ENCODE measurements at regions not wholly inside any gene's neighbourhood (a gene's known extent, or its start where the extent isn't known, plus 50 kb on each side); places are given as distances from the start of the nearest gene placed in this dataset.

DNA sequence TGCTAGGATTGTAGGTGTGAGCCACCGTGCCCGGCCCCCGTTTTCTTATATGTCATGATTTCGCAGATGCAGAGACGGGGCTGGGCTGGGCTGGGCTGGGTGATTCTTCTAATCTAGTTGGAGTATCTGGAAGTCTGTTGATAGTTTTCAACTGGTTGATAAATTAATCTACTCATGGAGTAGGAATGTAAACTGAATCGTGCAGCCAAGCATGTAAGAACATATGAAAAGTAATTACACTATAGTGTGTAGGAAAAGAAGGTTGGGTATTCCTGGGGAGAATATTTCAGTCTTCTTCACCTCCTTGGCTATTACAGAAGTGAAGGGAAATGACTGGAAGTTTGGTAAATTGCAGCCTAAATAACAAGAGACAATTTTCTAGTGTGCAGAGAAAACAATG is 82.6 kb upstream of the MAGI1 start:
- no peaks in the 10 kb centered on the region for H3K9me3 ChIP-seq (ENCODE audit: control insufficient read depth in 2 of 2, low read length in 2 of 2)
- H3K27me3 ChIP-seq (ENCODE audit: control insufficient read depth in 1 of 2, insufficient read depth in 2 of 2, low read length in 2 of 2) = no peaks in the 10 kb centered on the region
- no peak overlapping the region for H3K9ac ChIP-seq (ENCODE audit: low read length in 2 of 2)
- no peak overlapping the region for H3K27ac ChIP-seq (ENCODE audit: low read length)
- no peak overlapping the region for H3K4me3 ChIP-seq (ENCODE audit: low read length in 2 of 2)
- no peaks in the 10 kb centered on the region for H3K36me3 ChIP-seq (ENCODE audit: control insufficient read depth in 2 of 2, insufficient read depth in 2 of 2, low read length in 2 of 2)
- no peaks in the 10 kb centered on the region for H3K4me1 ChIP-seq (ENCODE audit: control insufficient read depth, insufficient read depth, low read length)

DNA sequence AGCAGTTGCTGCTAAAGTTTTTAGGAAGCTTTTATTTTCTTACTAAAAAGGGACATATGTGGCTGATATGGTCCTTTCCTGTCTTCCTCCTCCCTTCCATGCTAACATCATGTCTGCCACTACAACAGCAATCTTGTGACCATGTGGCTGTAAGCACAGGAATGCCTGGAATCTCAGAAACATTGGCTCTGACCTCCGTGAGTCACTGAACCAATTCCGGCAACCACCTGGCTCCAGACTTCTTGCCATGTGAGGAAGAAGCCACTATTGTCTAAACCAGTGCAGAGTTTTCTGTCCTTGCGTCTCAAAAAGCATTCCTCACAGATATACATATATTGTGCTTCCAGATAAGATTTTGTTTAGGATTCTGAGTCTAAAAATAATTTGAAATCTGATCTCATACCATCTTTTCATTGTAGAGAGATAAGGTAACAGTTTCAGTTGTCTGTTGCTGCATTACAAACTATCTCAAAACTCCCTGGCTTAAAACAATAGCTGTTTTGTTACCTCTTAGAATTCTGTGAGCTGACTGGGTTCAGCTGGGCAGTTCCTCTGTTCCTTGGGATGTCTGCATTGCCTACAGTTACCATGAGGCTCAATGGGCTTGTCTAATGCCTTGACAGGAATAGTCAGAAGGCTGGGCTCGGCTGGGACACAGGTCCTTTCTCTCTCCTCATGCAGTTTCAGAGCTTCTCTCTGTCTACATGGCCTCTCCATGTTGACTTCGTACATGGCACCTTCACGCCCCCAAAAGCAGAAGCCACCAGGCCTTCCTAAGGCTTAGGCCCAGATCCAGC is 77.3 kb upstream of the MAGI1 start:
- H3K9ac ChIP-seq (ENCODE audit: low read length in 2 of 2) = no peak overlapping the region
- H3K4me3 ChIP-seq (ENCODE audit: low read length in 2 of 2) = no peak overlapping the region
- no peak overlapping the region for H3K27ac ChIP-seq (ENCODE audit: low read length)
- H3K4me1 ChIP-seq (ENCODE audit: control insufficient read depth, insufficient read depth, low read length) = no peaks in the 10 kb centered on the region
- no peaks in the 10 kb centered on the region for H3K27me3 ChIP-seq (ENCODE audit: control insufficient read depth in 1 of 2, insufficient read depth in 2 of 2, low read length in 2 of 2)
- H3K36me3 ChIP-seq (ENCODE audit: control insufficient read depth in 2 of 2, insufficient read depth in 2 of 2, low read length in 2 of 2) = no peaks in the 10 kb centered on the region
- no peaks in the 10 kb centered on the region for H3K9me3 ChIP-seq (ENCODE audit: control insufficient read depth in 2 of 2, low read length in 2 of 2)

DNA sequence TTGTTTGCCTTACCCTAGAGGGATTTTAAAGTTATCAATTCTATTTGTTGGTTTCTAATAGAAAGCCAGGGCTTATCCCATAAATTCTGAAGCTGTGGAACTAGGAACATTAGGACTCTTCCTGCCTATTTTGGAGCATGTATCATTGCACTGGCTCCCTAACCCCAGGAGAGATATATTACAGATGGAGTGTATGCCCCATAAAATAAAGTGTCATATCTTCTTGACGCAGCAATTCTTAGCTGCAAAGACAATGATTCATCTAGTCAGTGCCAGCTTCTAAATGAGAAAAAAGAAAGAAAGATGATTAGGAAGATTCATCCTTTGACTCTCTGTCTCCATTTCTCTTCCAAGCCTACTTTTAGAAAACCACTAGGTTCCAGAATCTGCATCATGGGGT is 74.8 kb upstream of the MAGI1 start:
- H3K4me3 ChIP-seq (ENCODE audit: low read length in 2 of 2) = no peak overlapping the region
- no peaks in the 10 kb centered on the region for H3K4me1 ChIP-seq (ENCODE audit: control insufficient read depth, insufficient read depth, low read length)
- no peaks in the 10 kb centered on the region for H3K27me3 ChIP-seq (ENCODE audit: control insufficient read depth in 1 of 2, insufficient read depth in 2 of 2, low read length in 2 of 2)
- no peak overlapping the region for H3K27ac ChIP-seq (ENCODE audit: low read length)
- H3K9ac ChIP-seq (ENCODE audit: low read length in 2 of 2) = no peak overlapping the region
- H3K9me3 ChIP-seq (ENCODE audit: control insufficient read depth in 2 of 2, low read length in 2 of 2) = no peaks in the 10 kb centered on the region
- no peaks in the 10 kb centered on the region for H3K36me3 ChIP-seq (ENCODE audit: control insufficient read depth in 2 of 2, insufficient read depth in 2 of 2, low read length in 2 of 2)

GRCh38 chr3:66110840-66111239 is 72.1 kb upstream of the MAGI1 start:
- H3K9me3 ChIP-seq (ENCODE audit: control insufficient read depth in 2 of 2, low read length in 2 of 2) = no peaks in the 10 kb centered on the region
- H3K4me3 ChIP-seq (ENCODE audit: low read length in 2 of 2) = no peak overlapping the region
- no peaks in the 10 kb centered on the region for H3K4me1 ChIP-seq (ENCODE audit: control insufficient read depth, insufficient read depth, low read length)
- H3K27ac ChIP-seq (ENCODE audit: low read length) = no peak overlapping the region
- H3K27me3 ChIP-seq (ENCODE audit: control insufficient read depth in 1 of 2, insufficient read depth in 2 of 2, low read length in 2 of 2) = no peaks in the 10 kb centered on the region
- H3K9ac ChIP-seq (ENCODE audit: low read length in 2 of 2) = no peak overlapping the region
- no peaks in the 10 kb centered on the region for H3K36me3 ChIP-seq (ENCODE audit: control insufficient read depth in 2 of 2, insufficient read depth in 2 of 2, low read length in 2 of 2)

GRCh38 chr3:66107855-66108254 is 69.1 kb upstream of the MAGI1 start:
- Histone ChIP-seq H3K27me3 (ENCODE audit: control insufficient read depth in 1 of 2, insufficient read depth in 2 of 2, low read length in 2 of 2) (no peaks in the 10 kb centered on the region), H3K4me3 (ENCODE audit: low read length in 2 of 2) (no peak overlapping the region), H3K9me3 (ENCODE audit: control insufficient read depth in 2 of 2, low read length in 2 of 2) (no peaks in the 10 kb centered on the region)

DNA sequence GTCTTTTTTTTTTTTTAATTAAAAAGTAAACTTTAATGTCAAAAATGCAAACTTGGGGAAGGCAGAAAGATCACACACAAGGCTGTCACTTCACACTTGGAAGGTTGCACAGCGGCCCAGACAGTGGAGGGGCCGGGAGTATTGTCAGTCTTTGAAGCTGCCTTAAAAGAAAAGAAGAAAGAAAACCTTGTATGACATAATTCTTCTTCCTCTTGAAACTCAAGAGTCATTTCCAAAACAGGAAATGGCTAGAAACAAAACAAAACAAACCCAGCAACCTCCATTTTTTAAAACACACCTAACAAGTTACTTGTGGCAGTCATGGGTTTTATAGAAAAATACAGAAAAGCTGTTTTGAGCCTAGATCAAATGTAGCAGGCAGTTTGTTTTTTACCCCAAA is 68.1 kb upstream of the MAGI1 start:
- no peak overlapping the region for H3K27ac ChIP-seq (ENCODE audit: low read length)
- H3K9me3 ChIP-seq (ENCODE audit: control insufficient read depth in 2 of 2, low read length in 2 of 2) = no peaks in the 10 kb centered on the region
- H3K4me1 ChIP-seq (ENCODE audit: control insufficient read depth, insufficient read depth, low read length) = no peaks in the 10 kb centered on the region
- no peaks in the 10 kb centered on the region for H3K36me3 ChIP-seq (ENCODE audit: control insufficient read depth in 2 of 2, insufficient read depth in 2 of 2, low read length in 2 of 2)
- no peaks in the 10 kb centered on the region for H3K27me3 ChIP-seq (ENCODE audit: control insufficient read depth in 1 of 2, insufficient read depth in 2 of 2, low read length in 2 of 2)
- no peak overlapping the region for H3K4me3 ChIP-seq (ENCODE audit: low read length in 2 of 2)
- no peak overlapping the region for H3K9ac ChIP-seq (ENCODE audit: low read length in 2 of 2)

More at GRCh38 chr3:66107855-66108254, 69.1 kb upstream of the MAGI1 start:
- H3K9ac ChIP-seq (ENCODE audit: low read length in 2 of 2) = no peak overlapping the region
- H3K36me3 ChIP-seq (ENCODE audit: control insufficient read depth in 2 of 2, insufficient read depth in 2 of 2, low read length in 2 of 2) = no peaks in the 10 kb centered on the region
- H3K4me1 ChIP-seq (ENCODE audit: control insufficient read depth, insufficient read depth, low read length) = no peaks in the 10 kb centered on the region
- H3K27ac ChIP-seq (ENCODE audit: low read length) = no peak overlapping the region

DNA sequence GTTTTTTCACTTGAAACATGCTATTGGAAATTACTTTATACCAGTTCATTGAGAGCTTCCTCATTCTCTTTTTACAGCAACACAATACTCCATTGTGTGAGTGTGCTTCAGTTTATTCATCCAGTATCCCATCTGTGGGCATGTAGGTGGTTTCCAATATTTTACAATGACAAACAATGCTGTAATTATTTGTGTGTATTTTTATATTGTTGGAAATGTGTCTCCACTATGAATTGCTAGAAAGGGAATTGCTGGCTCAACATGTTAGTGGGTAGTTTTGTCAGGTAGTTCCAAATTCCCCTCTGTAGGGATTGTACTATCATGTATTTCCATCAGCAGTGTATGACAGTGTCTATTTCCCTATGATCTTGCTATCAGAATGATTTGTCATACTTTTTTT is 65.8 kb upstream of the MAGI1 start:
- H3K4me3 ChIP-seq (ENCODE audit: low read length in 2 of 2) = no peak overlapping the region
- no peaks in the 10 kb centered on the region for H3K27me3 ChIP-seq (ENCODE audit: control insufficient read depth in 1 of 2, insufficient read depth in 2 of 2, low read length in 2 of 2)
- H3K9me3 ChIP-seq (ENCODE audit: control insufficient read depth in 2 of 2, low read length in 2 of 2) = no peaks in the 10 kb centered on the region
- H3K4me1 ChIP-seq (ENCODE audit: control insufficient read depth, insufficient read depth, low read length) = no peaks in the 10 kb centered on the region
- H3K9ac ChIP-seq (ENCODE audit: low read length in 2 of 2) = no peak overlapping the region
- H3K27ac ChIP-seq (ENCODE audit: low read length) = no peak overlapping the region
- no peaks in the 10 kb centered on the region for H3K36me3 ChIP-seq (ENCODE audit: control insufficient read depth in 2 of 2, insufficient read depth in 2 of 2, low read length in 2 of 2)

- H3K9me3 ChIP-seq (ENCODE audit: control insufficient read depth in 2 of 2, low read length in 2 of 2) = no peaks in the 10 kb centered on the region
- no peak overlapping the region for H3K9ac ChIP-seq (ENCODE audit: low read length in 2 of 2)
- no peak overlapping the region for H3K27ac ChIP-seq (ENCODE audit: low read length)
- no peaks in the 10 kb centered on the region for H3K27me3 ChIP-seq (ENCODE audit: control insufficient read depth in 1 of 2, insufficient read depth in 2 of 2, low read length in 2 of 2)
- no peak overlapping the region for H3K4me3 ChIP-seq (ENCODE audit: low read length in 2 of 2)
- H3K36me3 ChIP-seq (ENCODE audit: control insufficient read depth in 2 of 2, insufficient read depth in 2 of 2, low read length in 2 of 2) = no peaks in the 10 kb centered on the region
- H3K4me1 ChIP-seq (ENCODE audit: control insufficient read depth, insufficient read depth, low read length) = no peaks in the 10 kb centered on the region
Observed at GRCh38 chr3:66103729-66104128, 65.0 kb upstream of the MAGI1 start.

DNA sequence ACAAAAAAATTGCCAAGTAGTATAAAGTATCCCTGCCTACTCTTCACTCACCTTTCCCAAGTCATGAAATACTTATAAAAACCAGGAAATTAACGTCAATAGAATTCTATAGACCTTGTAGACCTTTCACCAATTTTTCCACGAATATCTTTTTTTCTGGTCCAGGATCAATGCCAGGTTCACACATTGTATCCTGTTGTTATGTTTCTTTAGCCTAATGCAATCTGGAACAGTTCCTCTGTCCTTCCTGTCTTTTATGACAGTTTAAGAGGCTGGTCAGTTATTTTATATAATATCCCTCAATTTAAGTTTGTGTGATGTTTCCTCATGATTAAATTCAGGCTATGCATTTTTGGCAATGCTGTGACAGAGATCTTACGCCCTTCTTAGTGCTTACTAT is 63.2 kb upstream of the MAGI1 start:
- no peak overlapping the region for H3K9ac ChIP-seq (ENCODE audit: low read length in 2 of 2)
- no peaks in the 10 kb centered on the region for H3K36me3 ChIP-seq (ENCODE audit: control insufficient read depth in 2 of 2, insufficient read depth in 2 of 2, low read length in 2 of 2)
- H3K4me1 ChIP-seq (ENCODE audit: control insufficient read depth, insufficient read depth, low read length) = no peaks in the 10 kb centered on the region
- no peaks in the 10 kb centered on the region for H3K27me3 ChIP-seq (ENCODE audit: control insufficient read depth in 1 of 2, insufficient read depth in 2 of 2, low read length in 2 of 2)
- H3K4me3 ChIP-seq (ENCODE audit: low read length in 2 of 2) = no peak overlapping the region
- H3K9me3 ChIP-seq (ENCODE audit: control insufficient read depth in 2 of 2, low read length in 2 of 2) = no peaks in the 10 kb centered on the region
- H3K27ac ChIP-seq (ENCODE audit: low read length) = no peak overlapping the region

- Histone ChIP-seq H3K9ac (ENCODE audit: low read length in 2 of 2) (no peak overlapping the region), H3K36me3 (ENCODE audit: control insufficient read depth in 2 of 2, insufficient read depth in 2 of 2, low read length in 2 of 2) (no peaks in the 10 kb centered on the region), H3K4me3 (ENCODE audit: low read length in 2 of 2) (no peak overlapping the region), H3K9me3 (ENCODE audit: control insufficient read depth in 2 of 2, low read length in 2 of 2) (peaks cover 0 to 4% of the 10 kb centered on the region in 2 donors), H3K27ac (ENCODE audit: low read length) (no peak overlapping the region), H3K4me1 (ENCODE audit: control insufficient read depth, insufficient read depth, low read length) (no peaks in the 10 kb centered on the region), H3K27me3 (ENCODE audit: control insufficient read depth in 1 of 2, insufficient read depth in 2 of 2, low read length in 2 of 2) (no peaks in the 10 kb centered on the region)
Observed at GRCh38 chr3:66099541-66100065, 60.9 kb upstream of the MAGI1 start.

- no peaks in the 10 kb centered on the region for H3K36me3 ChIP-seq (ENCODE audit: control insufficient read depth in 2 of 2, insufficient read depth in 2 of 2, low read length in 2 of 2)
- no peak overlapping the region for H3K4me3 ChIP-seq (ENCODE audit: low read length in 2 of 2)
- H3K9me3 ChIP-seq (ENCODE audit: control insufficient read depth in 2 of 2, low read length in 2 of 2) = peaks cover 0 to 4% of the 10 kb centered on the region in 2 donors
- no peak overlapping the region for H3K9ac ChIP-seq (ENCODE audit: low read length in 2 of 2)
- no peak overlapping the region for H3K27ac ChIP-seq (ENCODE audit: low read length)
- H3K27me3 ChIP-seq (ENCODE audit: control insufficient read depth in 1 of 2, insufficient read depth in 2 of 2, low read length in 2 of 2) = no peaks in the 10 kb centered on the region
- no peaks in the 10 kb centered on the region for H3K4me1 ChIP-seq (ENCODE audit: control insufficient read depth, insufficient read depth, low read length)
Observed at GRCh38 chr3:66098436-66098835, 59.7 kb upstream of the MAGI1 start.

All from stomach smooth muscle (tissue), 2 donors.